Activated naive CD8-positive, alpha-beta T cell (primary cell): ENCODE measurements at regions not wholly inside any gene's neighbourhood (a gene's known extent, or its start where the extent isn't known, plus 50 kb on each side); places are given as distances from the start of the nearest gene placed in this dataset.

Source experiments
- H3K27ac Mint-ChIP-seq: one replicate; pipeline ENCODE4 v1.8.0; 2021; ENCODE audit warnings: mixed read lengths
- H3K27me3 Mint-ChIP-seq: one replicate; pipeline ENCODE4 v1.8.0; 2021; ENCODE audit warnings: mixed read lengths
- H3K36me3 Mint-ChIP-seq: one replicate; pipeline ENCODE4 v1.8.0; 2021; ENCODE audit warnings: mixed read lengths
- H3K4me1 Mint-ChIP-seq: one replicate; pipeline ENCODE4 v1.8.0; 2021; ENCODE audit warnings: low read depth, mixed read lengths
- H3K4me3 Mint-ChIP-seq: one replicate; pipeline ENCODE4 v1.8.0; 2021; ENCODE audit warnings: mild to moderate bottlenecking, mixed read lengths
- H3K9me3 Mint-ChIP-seq: one replicate; pipeline ENCODE4 v1.8.0; 2021; ENCODE audit warnings: low read depth, mixed read lengths

- Mint-ChIP-seq H3K27ac (no peak overlapping the region), H3K4me3 (no peak overlapping the region), H3K36me3 (no peaks in the 10 kb centered on the region), H3K4me1 (no peaks in the 10 kb centered on the region), H3K27me3 (peaks cover 2% of the 10 kb centered on the region), H3K9me3 (no peaks in the 10 kb centered on the region)
Measured at GRCh38 chr21:43331111-43331961, 95.6 kb downstream of the SIK1 start.

GRCh38 chr21:43330306-43330881 is 96.5 kb downstream of the SIK1 start:
- H3K27me3 Mint-ChIP-seq = peaks cover 2% of the 10 kb centered on the region
- H3K36me3 Mint-ChIP-seq = no peaks in the 10 kb centered on the region
- H3K4me3 Mint-ChIP-seq = no peak overlapping the region
- H3K9me3 Mint-ChIP-seq = no peaks in the 10 kb centered on the region
- H3K4me1 Mint-ChIP-seq = peaks cover 4% of the 10 kb centered on the region
- no peak overlapping the region for H3K27ac Mint-ChIP-seq

GRCh38 chr21:43329711-43330269 is 97.1 kb downstream of the SIK1 start:
- Mint-ChIP-seq H3K27me3 (peaks cover 2% of the 10 kb centered on the region), H3K27ac (no peak overlapping the region), H3K4me1 (peaks cover 4% of the 10 kb centered on the region), H3K36me3 (no peaks in the 10 kb centered on the region), H3K9me3 (no peaks in the 10 kb centered on the region), H3K4me3 (no peak overlapping the region)

DNA sequence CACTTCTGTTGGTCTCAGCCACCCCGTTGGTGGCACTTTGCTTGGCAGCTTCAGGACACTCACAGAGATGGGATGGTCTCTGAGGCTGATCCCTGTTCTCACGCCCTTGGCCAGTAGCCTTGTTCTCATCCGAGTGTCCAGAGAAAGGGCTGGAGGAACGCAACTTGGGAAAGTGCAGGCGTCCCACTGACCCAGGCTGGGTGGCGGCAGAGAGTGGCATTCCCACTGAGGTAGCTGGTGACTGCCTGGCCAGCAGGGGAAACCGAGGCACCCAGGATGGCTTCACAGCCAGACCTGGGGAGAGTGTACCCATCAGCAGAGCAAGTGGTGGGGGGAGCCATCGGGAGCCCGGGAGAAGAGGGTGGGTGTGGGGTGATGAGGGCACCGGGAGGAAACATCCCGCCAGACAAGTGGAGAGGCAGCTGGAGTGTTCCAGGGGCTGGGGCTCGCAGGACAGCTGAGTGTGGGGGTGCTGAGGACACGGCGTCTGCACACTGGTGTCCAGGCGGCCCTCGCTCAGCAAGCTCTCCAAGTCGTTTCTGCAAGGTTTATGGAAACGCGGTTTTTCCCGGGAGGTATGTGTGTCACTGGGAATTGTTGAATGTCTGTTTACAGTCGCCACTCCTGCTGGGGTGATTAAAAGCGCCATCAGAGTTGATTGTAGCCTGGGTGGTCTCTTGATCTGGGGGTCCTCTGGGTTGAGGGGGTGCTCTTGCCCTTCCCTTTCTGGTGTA is 97.8 kb downstream of the SIK1 start:
- Mint-ChIP-seq H3K36me3 (no peaks in the 10 kb centered on the region), H3K4me3 (no peak overlapping the region), H3K27me3 (peaks cover 2% of the 10 kb centered on the region), H3K27ac (no peak overlapping the region), H3K4me1 (peaks cover 4% of the 10 kb centered on the region), H3K9me3 (no peaks in the 10 kb centered on the region)

DNA sequence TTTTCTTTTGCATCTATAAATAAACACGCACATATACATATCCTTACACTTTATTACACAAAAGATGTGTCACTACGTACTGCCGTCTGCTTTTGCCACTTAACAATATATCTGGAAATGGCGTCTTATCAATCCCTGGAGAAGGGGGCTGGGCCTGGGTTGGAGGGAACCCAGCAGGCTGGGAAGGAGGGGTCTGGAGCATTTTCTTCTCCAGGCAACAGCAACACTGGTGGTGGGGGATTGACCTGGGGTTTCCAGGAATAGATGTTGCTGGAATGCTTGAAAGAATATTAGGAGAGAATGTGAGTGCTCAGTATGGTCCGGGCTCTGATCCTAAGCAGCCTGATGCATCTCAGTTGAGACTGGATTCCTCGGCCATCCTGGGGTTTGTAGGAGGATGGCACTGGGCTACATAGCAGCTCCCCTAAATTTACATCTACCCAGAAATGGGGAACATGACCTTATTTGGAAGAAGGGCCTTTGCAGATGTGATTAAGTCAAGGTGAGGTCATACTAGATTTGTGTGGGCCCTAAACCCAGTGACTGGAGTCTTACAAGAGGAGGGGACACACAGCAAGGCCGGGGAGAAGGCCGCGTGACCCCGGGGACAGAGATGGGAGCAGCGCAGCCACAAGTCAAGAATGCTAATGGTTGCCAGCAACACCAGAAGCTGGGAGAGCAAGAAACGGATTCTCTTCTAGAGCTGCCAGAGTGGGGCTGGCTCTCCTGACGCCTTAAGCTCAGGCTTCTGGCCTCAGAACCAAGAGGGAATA is 98.6 kb downstream of the SIK1 start:
- Mint-ChIP-seq H3K36me3 (no peaks in the 10 kb centered on the region), H3K4me1 (peaks cover 4% of the 10 kb centered on the region), H3K4me3 (no peak overlapping the region), H3K9me3 (no peaks in the 10 kb centered on the region), H3K27ac (no peak overlapping the region), H3K27me3 (peaks cover 2% of the 10 kb centered on the region)

DNA sequence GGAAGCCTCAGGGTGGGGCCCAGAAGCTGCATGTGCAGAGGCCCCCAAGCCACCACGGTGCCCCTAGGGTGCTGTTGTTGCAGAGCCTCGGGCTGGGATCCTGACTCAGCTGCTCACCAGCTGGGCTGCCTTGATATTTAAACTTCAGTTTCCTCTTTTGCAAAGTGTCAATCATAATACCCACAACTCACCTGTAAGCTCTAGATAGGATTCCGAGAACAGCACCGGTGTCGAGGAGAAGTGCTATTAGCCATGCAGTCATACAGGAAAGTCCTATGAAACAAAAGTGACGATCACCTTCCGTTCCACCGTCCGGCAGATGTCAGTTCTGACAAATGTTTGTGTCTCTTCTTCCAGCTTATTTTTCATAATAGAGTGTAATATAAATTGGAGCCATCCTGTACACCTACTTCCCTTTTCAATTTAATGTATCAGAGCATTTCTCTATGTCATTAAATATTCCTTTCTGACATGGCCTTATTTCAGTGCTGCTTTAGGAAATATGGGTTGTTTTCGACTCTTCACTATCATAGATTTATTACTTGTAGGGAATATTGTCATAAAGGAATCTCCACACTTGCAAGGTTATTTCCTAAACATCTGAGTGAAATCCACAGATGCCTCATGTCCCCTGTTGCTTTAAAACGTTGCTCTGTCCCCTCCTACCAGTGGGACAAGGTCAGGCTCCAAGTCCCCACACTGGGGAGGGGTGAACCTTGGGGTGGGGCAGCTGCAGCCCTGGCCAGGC is 100.8 kb downstream of the SIK1 start:
- H3K36me3 Mint-ChIP-seq = no peaks in the 10 kb centered on the region
- no peaks in the 10 kb centered on the region for H3K9me3 Mint-ChIP-seq
- no peak overlapping the region for H3K27ac Mint-ChIP-seq
- peaks cover 4% of the 10 kb centered on the region for H3K4me1 Mint-ChIP-seq
- peaks cover 2% of the 10 kb centered on the region for H3K27me3 Mint-ChIP-seq
- no peak overlapping the region for H3K4me3 Mint-ChIP-seq

- H3K4me3 Mint-ChIP-seq = no peak overlapping the region
- H3K27ac Mint-ChIP-seq = no peak overlapping the region
- H3K27me3 Mint-ChIP-seq = peaks cover 2% of the 10 kb centered on the region
- H3K9me3 Mint-ChIP-seq = no peaks in the 10 kb centered on the region
- H3K4me1 Mint-ChIP-seq = peaks cover 4% of the 10 kb centered on the region
- H3K36me3 Mint-ChIP-seq = no peaks in the 10 kb centered on the region
Measured at GRCh38 chr21:43325036-43325435, 101.9 kb downstream of the SIK1 start.

- peaks cover 4% of the 10 kb centered on the region for H3K4me1 Mint-ChIP-seq
- H3K9me3 Mint-ChIP-seq = no peaks in the 10 kb centered on the region
- no peak overlapping the region for H3K27ac Mint-ChIP-seq
- peaks cover 2% of the 10 kb centered on the region for H3K27me3 Mint-ChIP-seq
- no peak overlapping the region for H3K4me3 Mint-ChIP-seq
- H3K36me3 Mint-ChIP-seq = no peaks in the 10 kb centered on the region
Measured at GRCh38 chr21:43324596-43324995, 102.3 kb downstream of the SIK1 start.

GRCh38 chr21:43323244-43324005 is 103.5 kb downstream of the SIK1 start:
- H3K27ac Mint-ChIP-seq = no peak overlapping the region
- no peaks in the 10 kb centered on the region for H3K9me3 Mint-ChIP-seq
- no peak overlapping the region for H3K4me3 Mint-ChIP-seq
- peaks cover 4% of the 10 kb centered on the region for H3K4me1 Mint-ChIP-seq
- no peaks in the 10 kb centered on the region for H3K36me3 Mint-ChIP-seq
- peaks cover 2% of the 10 kb centered on the region for H3K27me3 Mint-ChIP-seq

DNA sequence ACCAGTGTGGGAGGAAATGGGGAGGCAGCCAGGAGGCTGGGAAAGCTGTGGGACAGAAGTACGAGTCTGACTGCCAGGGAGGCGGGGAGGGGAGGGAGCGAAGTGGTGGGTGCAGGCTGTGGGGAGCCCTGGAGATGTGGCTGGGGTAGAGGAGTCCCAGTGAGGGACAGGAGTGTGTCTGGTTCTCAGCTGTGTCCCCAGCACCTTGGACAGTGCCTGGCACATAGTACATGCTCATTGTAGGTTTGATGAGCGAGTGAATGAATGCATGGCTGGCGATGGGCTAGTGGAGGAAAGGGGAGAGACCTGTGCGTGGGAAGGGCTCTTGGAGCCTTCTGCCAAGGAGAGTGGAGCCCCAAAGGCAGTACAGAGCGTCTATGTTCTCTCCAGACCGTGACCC is 104.1 kb downstream of the SIK1 start:
- Mint-ChIP-seq H3K36me3 (no peaks in the 10 kb centered on the region), H3K27me3 (no peaks in the 10 kb centered on the region), H3K4me1 (peaks cover 4% of the 10 kb centered on the region), H3K4me3 (no peak overlapping the region), H3K27ac (no peak overlapping the region), H3K9me3 (no peaks in the 10 kb centered on the region)

GRCh38 chr21:43322311-43322710 is 104.6 kb downstream of the SIK1 start:
- Mint-ChIP-seq H3K36me3 (no peaks in the 10 kb centered on the region), H3K27me3 (no peaks in the 10 kb centered on the region)

DNA sequence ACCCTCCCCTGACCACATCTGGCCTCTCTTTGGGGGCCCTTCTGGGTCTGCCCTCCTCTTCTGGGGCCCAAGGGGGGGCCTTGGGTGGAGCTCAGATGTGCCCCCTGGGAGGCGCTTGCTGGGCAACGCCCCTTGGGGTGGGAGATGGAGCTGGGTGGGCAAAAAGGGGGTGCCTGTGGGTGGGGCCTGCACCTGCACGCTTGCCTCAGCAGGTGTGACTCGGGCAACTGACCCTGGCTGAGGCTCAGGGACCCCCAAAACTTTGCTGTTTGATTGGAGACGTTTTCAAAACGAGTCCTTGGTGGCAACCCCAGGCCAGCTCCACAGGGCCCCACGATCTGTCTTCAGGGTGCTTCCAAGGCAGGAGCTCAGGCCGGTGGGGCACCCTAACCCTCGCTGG is 105.3 kb downstream of the SIK1 start:
- H3K27ac Mint-ChIP-seq = no peak overlapping the region
- no peaks in the 10 kb centered on the region for H3K27me3 Mint-ChIP-seq
- H3K36me3 Mint-ChIP-seq = no peaks in the 10 kb centered on the region
- H3K9me3 Mint-ChIP-seq = no peaks in the 10 kb centered on the region
- no peak overlapping the region for H3K4me3 Mint-ChIP-seq
- peaks cover 4% of the 10 kb centered on the region for H3K4me1 Mint-ChIP-seq

More at GRCh38 chr21:43322311-43322710, 104.6 kb downstream of the SIK1 start:
- H3K9me3 Mint-ChIP-seq = no peaks in the 10 kb centered on the region
- peaks cover 4% of the 10 kb centered on the region for H3K4me1 Mint-ChIP-seq
- no peak overlapping the region for H3K27ac Mint-ChIP-seq
- H3K4me3 Mint-ChIP-seq = no peak overlapping the region

DNA sequence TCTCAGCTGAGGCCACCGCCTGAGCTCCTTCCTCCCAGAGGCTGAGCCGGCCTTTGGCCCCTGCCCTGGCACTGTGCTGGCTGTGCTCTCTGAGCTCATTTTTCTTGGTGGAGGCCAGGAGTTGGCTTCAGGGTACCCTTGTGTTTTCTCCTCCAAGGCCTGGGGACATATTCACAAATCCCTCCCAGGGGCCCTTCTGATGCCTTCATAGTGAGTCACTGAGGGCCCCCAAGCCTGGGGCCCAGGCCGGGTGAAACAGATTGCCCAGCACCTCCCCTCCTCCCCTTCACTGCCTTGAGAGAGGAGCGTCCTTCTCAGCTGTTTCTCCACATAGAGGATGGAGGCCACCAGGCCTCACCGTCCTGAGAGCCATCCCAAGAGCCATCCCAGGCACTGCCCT is 105.8 kb downstream of the SIK1 start:
- H3K27me3 Mint-ChIP-seq = no peaks in the 10 kb centered on the region
- H3K27ac Mint-ChIP-seq = no peak overlapping the region
- no peak overlapping the region for H3K4me3 Mint-ChIP-seq
- H3K4me1 Mint-ChIP-seq = peaks cover 2% of the 10 kb centered on the region
- H3K9me3 Mint-ChIP-seq = no peaks in the 10 kb centered on the region
- H3K36me3 Mint-ChIP-seq = no peaks in the 10 kb centered on the region
